Transverse colon (tissue), 4 donors: ENCODE measurements at regions not wholly inside any gene's neighbourhood (a gene's known extent, or its start where the extent isn't known, plus 50 kb on each side); places are given as distances from the start of the nearest gene placed in this dataset.

Experiments used
- POLR2A ChIP-seq: fragments of 450-650 bp; IDR thresholded peaks from one replicate; pipeline ENCODE4 v1.6.1; 2016; ENCODE audit warnings: antibody characterized with exemption, mild to moderate bottlenecking, moderate library complexity
- POLR2AphosphoS5 ChIP-seq, 3 donors: sonication (generic); formaldehyde crosslinking; IDR thresholded peaks; one replicate each; pipeline ENCODE4 v1.6.1; 2016; ENCODE audit warnings: antibody characterized with exemption in 3 of 3
- TF ChIP-seq, protein P1 (sequence below), 5 experiments: fragments of 200-600 bp in 3 of 5; fragments of 450-650 bp in 2 of 5; sonication (generic) in 3 of 5; IDR thresholded peaks; 1 replicate in 2 of 5; 2 replicates in 3 of 5; pipeline ENCODE4 v1.5.1; 2016 to 2017; ENCODE audit warnings: antibody characterized with exemption in 5 of 5, inconsistent platforms in 3 of 5, mild to moderate bottlenecking in 2 of 5, moderate library complexity in 1 of 5

- TF ChIP-seq POLR2A (no peak), POLR2AphosphoS5 (IDR thresholded peaks at IDR 0.05) (no peak)
- TF ChIP-seq, protein P1, sequence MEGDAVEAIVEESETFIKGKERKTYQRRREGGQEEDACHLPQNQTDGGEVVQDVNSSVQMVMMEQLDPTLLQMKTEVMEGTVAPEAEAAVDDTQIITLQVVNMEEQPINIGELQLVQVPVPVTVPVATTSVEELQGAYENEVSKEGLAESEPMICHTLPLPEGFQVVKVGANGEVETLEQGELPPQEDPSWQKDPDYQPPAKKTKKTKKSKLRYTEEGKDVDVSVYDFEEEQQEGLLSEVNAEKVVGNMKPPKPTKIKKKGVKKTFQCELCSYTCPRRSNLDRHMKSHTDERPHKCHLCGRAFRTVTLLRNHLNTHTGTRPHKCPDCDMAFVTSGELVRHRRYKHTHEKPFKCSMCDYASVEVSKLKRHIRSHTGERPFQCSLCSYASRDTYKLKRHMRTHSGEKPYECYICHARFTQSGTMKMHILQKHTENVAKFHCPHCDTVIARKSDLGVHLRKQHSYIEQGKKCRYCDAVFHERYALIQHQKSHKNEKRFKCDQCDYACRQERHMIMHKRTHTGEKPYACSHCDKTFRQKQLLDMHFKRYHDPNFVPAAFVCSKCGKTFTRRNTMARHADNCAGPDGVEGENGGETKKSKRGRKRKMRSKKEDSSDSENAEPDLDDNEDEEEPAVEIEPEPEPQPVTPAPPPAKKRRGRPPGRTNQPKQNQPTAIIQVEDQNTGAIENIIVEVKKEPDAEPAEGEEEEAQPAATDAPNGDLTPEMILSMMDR (IDR thresholded peaks at IDR 0.05), result no peak
Observed at GRCh38 chrX:137366018-137366633, 199.8 kb upstream of the ZIC3 start.
